Progenitor cell of endocrine pancreas (in vitro differentiated cells): ENCODE measurements at regions not wholly inside any gene's neighbourhood (a gene's known extent, or its start where the extent isn't known, plus 50 kb on each side); places are given as distances from the start of the nearest gene placed in this dataset.

Experiments used
- DNase-seq: peaks from one replicate; pipeline ENCODE4 v3.0.0; 2021; ENCODE audit warnings: low spot score; ENCODE audit not compliant: unreplicated experiment
- H3K27ac Mint-ChIP-seq: 2 replicates; pipeline ENCODE4 v1.8.0; 2021; ENCODE audit warnings: mild to moderate bottlenecking, moderate library complexity, mixed read lengths
- H3K27me3 Mint-ChIP-seq: 2 replicates; pipeline ENCODE4 v1.8.0; 2021; ENCODE audit warnings: mixed read lengths
- H3K36me3 Mint-ChIP-seq: 2 replicates; pipeline ENCODE4 v1.8.0; 2022; ENCODE audit warnings: mixed read lengths; ENCODE audit not compliant: insufficient read depth
- H3K4me1 Mint-ChIP-seq: 2 replicates; pipeline ENCODE4 v1.8.0; 2021; ENCODE audit warnings: low read depth, mixed read lengths
- H3K4me3 Mint-ChIP-seq: 2 replicates; pipeline ENCODE4 v1.8.0; 2021; ENCODE audit warnings: low read depth, mild to moderate bottlenecking, moderate library complexity, mixed read lengths
- H3K9me3 Mint-ChIP-seq: 2 replicates; pipeline ENCODE4 v1.8.0; 2021; ENCODE audit warnings: low read depth, mixed read lengths
- CTCF ChIP-seq: fragments of 200-600 bp; sonication (generic); IDR thresholded peaks from one replicate; pipeline ENCODE4 v1.5.0; 2021; ENCODE audit warnings: antibody characterized with exemption, mild to moderate bottlenecking; ENCODE audit not compliant: unreplicated experiment

GRCh38 chr1:48058135-48059025 is 61.2 kb upstream of the TRABD2B start:
- no peak for DNase-seq
- no peak overlapping the region for H3K27ac Mint-ChIP-seq
- H3K36me3 Mint-ChIP-seq, result no peaks in the 10 kb centered on the region
- no peak for TF ChIP-seq CTCF
- no peaks in the 10 kb centered on the region for H3K27me3 Mint-ChIP-seq
- H3K4me3 Mint-ChIP-seq, result no peak overlapping the region
- no peaks in the 10 kb centered on the region for H3K9me3 Mint-ChIP-seq
- peaks cover 54% of the 10 kb centered on the region for H3K4me1 Mint-ChIP-seq

DNA sequence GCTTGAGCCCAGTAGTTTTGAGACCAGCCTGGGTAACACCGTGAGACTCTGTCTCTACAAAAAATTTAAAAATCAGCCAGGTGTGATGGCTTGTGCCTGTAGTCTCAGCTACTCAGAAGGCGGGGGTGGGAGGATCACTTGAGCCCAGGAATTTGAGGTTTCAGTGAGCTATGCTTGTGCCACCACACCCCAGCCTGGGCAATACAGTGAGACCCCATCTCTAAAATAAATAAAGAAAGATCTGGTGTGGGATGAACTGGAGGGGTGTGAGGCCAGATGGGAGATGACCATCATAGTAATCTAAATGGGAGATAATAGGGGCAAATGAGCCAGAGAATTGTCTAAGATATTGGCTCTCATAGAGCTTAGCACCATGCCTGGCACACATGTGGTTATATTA is 60.1 kb upstream of the TRABD2B start:
- H3K9me3 Mint-ChIP-seq, result no peaks in the 10 kb centered on the region

DNA sequence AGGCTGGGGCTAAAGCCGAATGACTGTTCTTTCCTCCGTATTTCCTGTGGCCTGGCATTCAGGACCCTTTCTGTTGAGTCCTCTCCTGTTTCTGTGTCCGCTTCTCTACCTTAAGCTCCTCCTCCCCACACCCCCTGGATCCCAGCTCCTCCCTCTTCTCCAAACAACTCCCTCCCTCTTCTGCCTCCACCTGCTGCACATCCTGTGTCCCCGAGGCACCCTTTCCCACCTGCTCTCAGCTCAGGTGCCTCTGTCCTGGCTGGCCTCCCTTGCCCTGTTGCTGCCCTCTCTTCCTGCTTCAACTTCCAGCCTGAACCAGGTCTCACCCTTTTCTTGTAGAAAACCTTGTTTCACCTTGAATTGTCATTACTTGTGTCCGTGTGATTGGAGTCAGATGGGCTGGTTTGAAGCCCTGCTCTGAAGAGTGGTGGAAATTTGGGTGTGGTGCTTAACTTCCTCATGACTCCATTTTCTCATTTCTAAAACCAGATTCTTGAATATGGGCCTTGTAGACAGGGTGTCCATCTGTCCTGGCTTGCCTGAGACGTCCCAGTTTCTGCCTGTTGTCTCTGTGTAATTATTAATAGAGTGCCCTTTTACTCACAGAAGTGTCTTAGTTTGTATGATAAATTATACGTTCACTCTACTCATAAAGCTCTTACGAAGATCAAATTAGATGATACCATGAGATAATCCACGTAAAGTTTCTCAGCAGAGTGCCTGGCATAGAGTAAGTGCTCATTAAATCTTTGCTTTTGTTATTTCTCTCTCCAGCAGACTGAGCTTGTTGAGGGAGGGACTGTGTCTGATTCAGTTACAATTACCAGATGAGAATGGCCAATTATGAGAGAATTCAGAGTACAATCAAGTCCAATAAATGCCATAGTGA is 58.9 kb upstream of the TRABD2B start:
- Mint-ChIP-seq H3K9me3 (no peaks in the 10 kb centered on the region), H3K4me3 (no peak overlapping the region), H3K36me3 (no peaks in the 10 kb centered on the region), H3K27me3 (no peaks in the 10 kb centered on the region), H3K4me1 (peaks cover 58% of the 10 kb centered on the region), H3K27ac (peak overlapping the region; percentile 7)
- no peak for TF ChIP-seq CTCF
- DNase-seq, result no peak

More for the DNA sequence above, 60.1 kb upstream of the TRABD2B start:
- Mint-ChIP-seq H3K27ac (no peak overlapping the region), H3K36me3 (no peaks in the 10 kb centered on the region), H3K27me3 (no peaks in the 10 kb centered on the region), H3K4me1 (peaks cover 54% of the 10 kb centered on the region), H3K4me3 (no peak overlapping the region)
- DNase-seq, result no peak
- TF ChIP-seq CTCF, result no peak

DNA sequence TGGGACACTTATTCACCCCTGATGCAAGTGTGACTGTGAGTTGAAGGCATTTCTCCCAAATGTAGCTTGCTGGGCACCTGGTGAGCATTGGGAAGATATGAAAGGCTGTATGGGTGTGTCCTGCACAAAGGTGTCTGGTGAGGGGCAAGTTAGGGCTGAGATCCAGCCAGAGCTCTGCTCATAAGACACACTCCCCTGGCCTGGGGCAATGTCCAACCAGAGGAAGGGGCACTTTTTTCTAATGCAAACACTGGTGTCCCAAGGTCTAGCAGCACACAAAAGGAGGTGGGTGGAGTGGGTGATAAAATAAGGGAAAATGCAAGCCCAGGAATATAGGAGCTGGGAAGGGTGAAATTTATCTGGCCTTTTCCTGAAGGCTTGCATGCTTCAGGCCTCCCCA is 57.0 kb upstream of the TRABD2B start:
- no peaks in the 10 kb centered on the region for H3K9me3 Mint-ChIP-seq
- no peaks in the 10 kb centered on the region for H3K36me3 Mint-ChIP-seq

More for the DNA sequence above, 57.0 kb upstream of the TRABD2B start:
- Mint-ChIP-seq H3K27ac (peak overlapping the region; percentile 25), H3K27me3 (no peaks in the 10 kb centered on the region), H3K4me1 (peaks cover 71% of the 10 kb centered on the region), H3K4me3 (no peak overlapping the region)
- no peak for DNase-seq
- no peak for TF ChIP-seq CTCF
